K562 (cell line): ENCODE measurements at regions not wholly inside any gene's neighbourhood (a gene's known extent, or its start where the extent isn't known, plus 50 kb on each side); places are given as distances from the start of the nearest gene placed in this dataset.

Experiments
- TF ChIP-seq, protein P1 (sequence below): sonication (generic); formaldehyde crosslinking; IDR thresholded peaks from 2 replicates; pipeline ENCODE4 v1.8.1; 2023; ENCODE audit warnings: mild to moderate bottlenecking, missing genetic modification reagents, moderate library complexity
- TF ChIP-seq, protein P2 (sequence below), 2 experiments: fragments of 200-800 bp in 1 of 2; sonication (Bioruptor generic) in 1 of 2; sonication (generic) in 1 of 2; formaldehyde crosslinking in 1 of 2; IDR thresholded peaks in 1 of 2; conservative IDR thresholded peaks in 1 of 2; 2 replicates each; pipeline versions ENCODE4 v1.5.0 to v1.6.1; 2016 to 2020; ENCODE audit warnings: missing compliant biosample characterization in 1 of 2, missing genetic modification characterization in 1 of 2, missing genetic modification reagents in 1 of 2

DNA sequence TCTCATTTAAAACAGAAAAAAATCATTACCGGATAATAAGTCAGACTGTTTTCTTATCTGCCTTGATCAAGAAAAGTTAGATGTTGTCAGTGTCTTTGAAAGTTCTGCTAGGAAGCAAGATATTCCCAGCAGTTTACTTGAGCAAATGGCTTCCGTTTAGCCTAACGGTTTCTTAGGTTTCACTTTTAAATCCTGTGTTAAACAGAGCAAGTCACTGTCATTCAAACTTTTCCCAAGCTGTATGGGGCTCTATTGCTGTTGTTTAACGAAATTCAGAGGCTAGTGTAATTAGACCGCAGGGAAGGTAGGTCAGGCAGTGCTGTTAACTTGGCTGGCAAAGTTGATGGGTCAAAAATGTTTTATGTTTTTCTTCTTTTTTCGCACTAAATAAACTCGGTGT, 80.3 kb upstream of the NEIL3 start:
- TF ChIP-seq, protein P1, sequence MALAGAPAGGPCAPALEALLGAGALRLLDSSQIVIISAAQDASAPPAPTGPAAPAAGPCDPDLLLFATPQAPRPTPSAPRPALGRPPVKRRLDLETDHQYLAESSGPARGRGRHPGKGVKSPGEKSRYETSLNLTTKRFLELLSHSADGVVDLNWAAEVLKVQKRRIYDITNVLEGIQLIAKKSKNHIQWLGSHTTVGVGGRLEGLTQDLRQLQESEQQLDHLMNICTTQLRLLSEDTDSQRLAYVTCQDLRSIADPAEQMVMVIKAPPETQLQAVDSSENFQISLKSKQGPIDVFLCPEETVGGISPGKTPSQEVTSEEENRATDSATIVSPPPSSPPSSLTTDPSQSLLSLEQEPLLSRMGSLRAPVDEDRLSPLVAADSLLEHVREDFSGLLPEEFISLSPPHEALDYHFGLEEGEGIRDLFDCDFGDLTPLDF (CRISPR knock-in tag), result no peak
- TF ChIP-seq, protein P2, sequence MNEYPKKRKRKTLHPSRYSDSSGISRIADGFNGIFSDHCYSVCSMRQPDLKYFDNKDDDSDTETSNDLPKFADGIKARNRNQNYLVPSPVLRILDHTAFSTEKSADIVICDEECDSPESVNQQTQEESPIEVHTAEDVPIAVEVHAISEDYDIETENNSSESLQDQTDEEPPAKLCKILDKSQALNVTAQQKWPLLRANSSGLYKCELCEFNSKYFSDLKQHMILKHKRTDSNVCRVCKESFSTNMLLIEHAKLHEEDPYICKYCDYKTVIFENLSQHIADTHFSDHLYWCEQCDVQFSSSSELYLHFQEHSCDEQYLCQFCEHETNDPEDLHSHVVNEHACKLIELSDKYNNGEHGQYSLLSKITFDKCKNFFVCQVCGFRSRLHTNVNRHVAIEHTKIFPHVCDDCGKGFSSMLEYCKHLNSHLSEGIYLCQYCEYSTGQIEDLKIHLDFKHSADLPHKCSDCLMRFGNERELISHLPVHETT (CRISPR knock-in tag; conservative IDR thresholded peaks at IDR 0.05 in 1 of 2, IDR thresholded peaks at IDR 0.05 in 1 of 2), result no peak
